GM18502 (cell line): ENCODE measurements at regions not wholly inside any gene's neighbourhood (a gene's known extent, or its start where the extent isn't known, plus 50 kb on each side); places are given as distances from the start of the nearest gene placed in this dataset.
A peak's percentile ranks its signal among the peaks of the same experiment; 100 is the strongest.
"Not testable (repeated sequence)": the region's sequence is repeated elsewhere in the genome, so short reads cannot be mapped to it uniquely, and the experiment has no call there.

Experiments used
- ATAC-seq: cut with Tn5 transposase; IDR thresholded peaks from one replicate; pipeline ENCODE4 v1.9.1; 2021; ENCODE audit warnings: mild to moderate bottlenecking; ENCODE audit not compliant: unreplicated experiment, poor library complexity

DNA sequence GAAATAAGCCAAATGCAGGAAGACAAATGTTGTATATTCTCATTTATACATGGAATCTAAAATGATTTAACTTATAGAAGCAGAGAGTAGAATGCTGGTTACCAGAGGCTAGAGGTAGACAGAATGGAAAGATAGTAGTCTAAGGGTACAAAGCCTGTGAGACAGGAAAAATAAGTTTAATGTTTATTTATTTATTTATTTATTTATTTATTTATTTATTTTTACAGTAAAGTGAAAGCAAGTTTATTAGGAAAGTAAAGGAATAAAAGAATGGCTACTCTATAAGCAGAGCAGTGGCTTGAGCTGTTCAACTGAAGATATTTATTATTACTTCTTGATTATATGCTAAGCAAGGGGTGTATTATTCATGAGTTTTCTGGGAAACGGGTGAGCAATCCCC, 203.2 kb downstream of the LAS1L start:
- ATAC-seq, result no peak

DNA sequence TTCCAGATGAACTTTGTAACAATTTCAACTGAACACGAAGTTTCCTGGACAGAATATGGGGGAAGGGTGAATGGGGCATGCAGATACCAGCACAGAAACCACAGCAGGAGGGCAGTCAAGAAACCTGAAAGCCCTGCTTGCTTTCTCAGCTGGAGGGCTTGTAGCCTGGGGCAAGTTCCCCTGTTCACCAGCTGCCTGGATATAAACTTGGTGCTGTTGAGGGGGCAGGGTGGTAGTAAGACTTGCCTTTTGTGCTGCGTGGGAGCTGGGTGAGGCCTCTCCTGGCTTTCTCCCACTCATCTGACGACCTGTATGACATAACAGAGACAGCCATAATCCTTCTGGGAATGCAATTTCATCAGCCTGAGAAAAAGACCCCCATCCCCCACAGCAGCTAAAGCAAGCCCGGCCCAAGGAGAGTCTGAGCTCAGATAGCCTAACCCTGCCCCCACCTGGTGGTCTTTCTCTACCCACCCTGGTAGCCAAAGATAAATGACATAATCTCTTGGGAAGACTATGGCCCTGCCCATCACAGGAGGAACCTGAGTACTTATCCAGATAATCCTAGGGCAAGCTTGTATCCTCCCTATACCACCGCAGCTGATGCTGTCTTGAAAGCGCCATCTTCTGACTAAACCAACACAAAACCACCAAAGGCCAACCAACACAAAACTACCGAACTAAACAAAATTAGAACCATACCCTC, 234.3 kb downstream of the LAS1L start:
- ATAC-seq, result no peak

DNA sequence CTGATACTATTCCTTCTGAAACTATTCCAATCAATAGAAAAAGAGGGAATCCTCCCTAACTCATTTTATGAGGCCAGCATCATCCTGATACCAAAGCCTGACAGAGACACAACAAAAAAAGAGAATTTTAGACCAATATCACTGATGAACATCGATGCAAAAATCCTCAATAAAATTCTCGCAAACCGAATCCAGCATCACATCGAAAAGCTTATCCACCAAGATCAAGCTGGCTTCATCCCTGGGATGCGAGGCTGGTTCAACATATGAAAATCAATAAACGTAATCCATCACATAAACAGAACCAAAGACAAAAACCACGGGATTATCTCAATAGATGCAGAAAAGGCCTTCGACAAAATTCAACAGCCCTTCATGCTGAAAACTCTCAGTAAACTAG, 251.7 kb downstream of the LAS1L start:
- ATAC-seq, result not testable (repeated sequence)

DNA sequence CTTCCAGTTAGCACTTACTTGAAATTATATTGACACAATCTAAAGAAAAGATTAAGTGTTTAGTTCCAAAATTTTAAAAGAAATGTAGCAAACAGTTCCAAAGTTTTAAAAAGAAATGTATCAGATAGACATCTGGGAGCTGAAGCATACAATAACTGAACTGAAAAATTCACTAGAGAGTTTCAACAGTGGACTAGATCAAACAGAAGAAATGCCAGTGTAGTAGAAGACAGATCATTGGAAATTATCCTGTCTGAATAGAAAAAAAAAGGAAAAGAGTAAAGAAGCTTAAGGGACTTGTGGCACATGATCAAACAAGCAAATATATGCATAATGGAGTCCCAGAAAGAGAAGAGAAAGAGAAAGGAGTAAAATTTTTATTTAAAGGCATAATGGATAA, 261.4 kb downstream of the LAS1L start:
- ATAC-seq, result no peak

DNA sequence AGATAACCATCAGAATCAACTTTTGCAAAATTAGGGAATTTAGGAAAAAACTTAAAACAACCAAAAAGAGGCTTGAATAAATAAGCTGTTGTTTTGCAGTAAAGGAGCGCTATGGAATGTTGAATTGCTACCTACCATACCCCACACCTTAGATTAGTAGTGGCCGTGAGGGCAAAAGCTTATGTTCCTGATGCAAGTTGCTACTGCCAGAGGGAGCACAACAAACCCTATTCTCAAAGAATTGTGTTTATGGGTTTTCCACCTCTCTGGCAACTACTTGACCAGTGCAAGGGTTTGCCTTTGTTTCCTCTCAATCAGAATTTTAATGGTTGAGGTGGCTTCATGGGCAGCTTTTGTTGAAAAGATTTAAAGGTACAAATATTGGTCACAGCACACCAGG, 268.1 kb downstream of the LAS1L start:
- ATAC-seq, result no peak

DNA sequence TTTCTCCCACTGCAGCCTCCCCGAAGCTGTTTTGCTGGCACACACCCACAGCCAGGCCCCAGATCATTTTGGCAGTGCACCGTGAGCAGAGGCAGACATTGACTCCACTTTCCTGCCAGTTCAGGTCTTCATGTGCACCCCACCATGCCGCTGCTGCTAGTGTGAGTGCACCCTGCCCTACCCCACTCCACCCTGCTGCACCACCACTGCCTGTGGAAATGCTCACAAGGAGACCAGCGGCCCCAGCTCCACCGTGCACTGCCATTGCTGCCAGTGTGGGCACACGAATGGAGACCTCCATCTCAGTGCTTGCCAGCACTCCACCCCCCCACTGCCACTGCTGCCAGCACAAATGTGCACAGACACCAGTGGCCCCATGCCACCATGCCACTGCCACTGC, 277.6 kb upstream of the ZC4H2 start:
- ATAC-seq, result no peak

DNA sequence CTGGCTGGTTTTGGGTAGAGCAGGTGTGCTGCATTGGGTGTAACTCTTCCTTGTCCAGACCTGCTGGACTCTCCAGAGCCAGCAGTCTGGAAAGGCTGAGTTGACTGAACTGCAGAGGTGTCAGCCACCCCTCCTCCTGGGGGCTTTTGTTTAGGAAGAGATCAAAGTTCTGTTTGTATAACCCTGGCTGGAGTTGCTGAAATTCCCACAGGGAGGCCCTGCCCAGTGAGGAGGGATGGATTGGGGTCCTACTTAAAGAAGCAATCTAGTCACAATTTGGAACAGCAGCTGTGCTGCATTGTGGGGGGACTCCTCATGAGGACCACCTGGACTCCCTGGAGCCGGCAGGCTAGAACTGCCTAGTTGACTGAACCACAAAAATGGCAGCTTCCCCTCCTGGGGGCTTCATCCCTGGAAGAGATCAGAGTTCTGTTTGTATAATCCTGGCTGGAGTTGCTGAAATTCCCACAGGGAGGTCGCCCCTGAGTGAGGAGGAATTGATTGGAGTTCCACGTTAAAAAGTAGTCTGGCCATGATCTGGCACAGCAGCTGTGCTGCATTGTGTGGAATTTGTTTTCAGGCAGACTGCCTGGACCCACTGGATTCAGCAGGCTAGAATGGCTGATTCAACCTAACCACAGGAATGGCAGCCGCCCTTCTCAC, 264.9 kb upstream of the ZC4H2 start:
- no peak for ATAC-seq

DNA sequence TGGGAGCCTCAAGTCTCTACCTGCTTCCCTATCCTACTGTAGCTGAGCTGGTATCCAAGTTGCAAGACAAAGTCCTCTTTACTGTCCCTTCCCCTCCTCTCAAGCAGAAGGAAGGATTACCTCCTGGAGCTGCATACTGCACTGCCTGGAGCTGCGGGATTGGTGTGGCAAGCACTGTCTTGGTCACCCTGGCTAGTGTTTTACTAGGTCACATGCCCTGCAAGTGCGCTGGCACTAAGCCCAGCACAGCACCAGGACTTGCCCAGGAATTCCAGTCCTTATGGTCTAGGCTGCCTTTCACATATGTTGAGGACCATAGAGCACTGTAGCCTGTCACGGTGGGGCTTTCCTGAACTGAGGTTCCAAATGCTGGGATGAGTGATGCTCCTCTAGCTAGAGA, 227.3 kb upstream of the ZC4H2 start:
- no peak for ATAC-seq

DNA sequence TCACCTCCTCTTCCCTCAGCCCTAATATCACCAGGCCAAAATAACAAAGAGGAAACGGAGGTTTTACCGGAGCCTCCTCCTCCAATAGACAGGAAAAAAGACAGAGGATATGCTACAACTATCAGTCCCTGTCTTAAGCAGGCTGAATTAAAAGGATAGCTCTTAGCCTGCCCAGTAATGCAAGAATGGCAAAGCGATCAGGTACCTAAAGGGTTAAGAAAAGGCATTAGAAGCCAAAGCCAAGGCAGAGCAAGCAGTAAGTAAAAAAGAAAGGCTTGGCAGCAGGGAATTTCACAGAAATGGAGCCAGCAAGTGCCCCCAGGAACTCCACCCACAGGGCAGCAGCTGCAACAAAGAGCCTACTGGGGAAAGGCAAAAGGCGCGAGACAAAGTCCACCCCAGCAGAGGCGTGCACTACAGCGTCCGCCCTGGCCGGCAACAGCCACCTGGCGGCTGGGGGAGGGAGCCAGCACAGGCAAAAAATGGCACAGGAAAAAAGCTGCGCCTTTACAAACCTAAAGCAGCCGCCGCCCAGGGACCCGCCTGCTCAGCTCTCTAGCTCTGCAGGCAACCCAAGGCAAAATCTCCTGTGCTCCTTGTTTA, 220.6 kb upstream of the ZC4H2 start:
- no peak for ATAC-seq

DNA sequence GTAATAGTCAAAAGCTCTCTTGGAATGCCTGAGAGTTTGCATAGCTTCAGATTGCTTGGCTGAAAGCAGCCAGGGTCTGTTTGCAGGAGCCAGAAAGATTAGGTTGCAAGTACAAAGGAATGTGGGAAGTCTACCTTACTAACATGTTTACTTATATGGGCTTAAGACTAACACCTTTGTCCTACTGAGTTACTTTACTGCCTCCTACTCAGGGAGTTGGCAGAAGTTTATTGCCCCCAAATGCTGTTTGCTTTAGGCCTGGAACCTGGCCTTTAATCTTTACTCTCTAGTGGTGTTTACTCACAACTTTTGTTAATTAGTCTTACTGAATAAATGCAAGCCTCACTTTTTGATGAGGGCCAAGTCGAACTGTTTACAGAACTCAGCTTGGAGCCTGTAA, 219.4 kb upstream of the ZC4H2 start:
- ATAC-seq, result no peak

DNA sequence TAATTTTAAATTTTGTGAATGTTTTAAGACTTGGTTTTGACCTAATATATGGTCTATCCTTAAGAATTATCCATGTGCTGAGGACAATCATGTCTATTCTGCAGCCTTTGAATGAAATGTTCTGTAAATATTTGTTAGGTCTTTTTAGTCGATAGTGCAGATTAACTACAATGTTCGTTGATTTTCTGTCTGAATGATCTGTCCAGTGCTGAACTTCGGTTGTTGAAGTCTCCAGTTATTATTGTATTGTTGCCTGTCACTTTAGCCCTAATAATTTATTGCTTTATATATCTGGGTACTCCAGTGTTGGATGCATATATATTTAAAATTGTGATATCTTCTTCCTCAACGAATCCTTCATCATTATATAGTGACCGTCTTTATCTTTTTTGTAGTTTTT, 218.3 kb upstream of the ZC4H2 start:
- no peak for ATAC-seq

DNA sequence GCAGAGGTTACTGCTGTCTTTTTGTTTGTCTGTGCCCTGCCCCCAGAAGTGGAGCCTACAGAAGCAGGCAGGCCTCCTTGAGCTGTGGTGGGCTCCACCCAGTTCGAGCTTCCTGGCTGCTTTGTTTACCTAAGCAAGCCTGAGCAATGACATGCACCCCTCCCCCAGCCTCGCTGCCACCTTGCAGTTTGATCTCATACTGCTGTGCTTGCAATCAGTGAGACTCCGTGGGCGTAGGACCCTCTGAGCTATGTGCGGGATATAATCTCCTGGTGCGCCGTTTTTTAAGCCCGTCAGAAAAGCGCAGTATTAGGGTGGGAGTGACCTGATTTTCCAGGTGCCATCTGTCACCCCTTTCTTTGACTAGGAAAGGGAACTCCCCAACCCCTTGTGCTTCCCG, 187.1 kb upstream of the ZC4H2 start:
- ATAC-seq, result not testable (repeated sequence)

DNA sequence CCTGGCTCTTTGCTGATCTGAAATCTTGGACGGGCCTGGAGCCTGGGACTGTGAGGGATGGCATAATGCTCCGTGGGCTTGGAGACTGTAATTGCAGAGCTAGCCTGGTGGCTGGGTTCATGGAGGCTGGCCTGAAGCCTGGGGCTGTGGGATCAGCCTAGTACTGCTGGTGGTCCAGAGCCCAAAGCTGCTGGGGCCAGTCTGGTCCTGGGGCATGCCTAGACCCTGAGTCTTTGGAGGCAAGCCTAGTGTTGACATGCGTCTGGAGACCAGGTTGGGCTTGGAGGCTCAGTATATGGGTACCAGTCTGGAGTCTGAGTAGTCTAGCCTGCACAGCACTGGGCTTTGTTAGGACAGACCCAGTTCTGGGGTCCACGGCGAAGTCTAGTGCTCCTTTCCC, 172.0 kb upstream of the ZC4H2 start:
- no peak for ATAC-seq

DNA sequence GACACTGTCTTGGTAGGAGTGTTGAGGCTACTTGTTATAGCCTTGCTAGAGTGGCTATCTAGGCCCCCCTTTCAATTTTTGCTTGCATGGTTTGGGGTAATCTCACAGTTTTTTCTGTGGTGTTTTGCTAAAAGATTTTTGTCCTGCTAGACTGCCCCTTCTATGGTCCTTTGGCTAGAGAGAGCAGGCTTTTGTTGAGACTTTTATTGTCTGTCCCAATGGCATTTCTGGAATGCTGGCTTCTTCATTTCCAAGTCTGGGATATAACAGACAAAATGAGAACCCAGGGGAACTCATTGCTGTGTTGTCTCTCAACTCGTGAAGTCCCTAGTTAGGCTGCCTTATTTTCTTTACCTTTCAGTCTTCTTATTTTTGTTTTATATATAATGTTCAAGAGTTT, 160.2 kb upstream of the ZC4H2 start:
- ATAC-seq, result no peak

DNA sequence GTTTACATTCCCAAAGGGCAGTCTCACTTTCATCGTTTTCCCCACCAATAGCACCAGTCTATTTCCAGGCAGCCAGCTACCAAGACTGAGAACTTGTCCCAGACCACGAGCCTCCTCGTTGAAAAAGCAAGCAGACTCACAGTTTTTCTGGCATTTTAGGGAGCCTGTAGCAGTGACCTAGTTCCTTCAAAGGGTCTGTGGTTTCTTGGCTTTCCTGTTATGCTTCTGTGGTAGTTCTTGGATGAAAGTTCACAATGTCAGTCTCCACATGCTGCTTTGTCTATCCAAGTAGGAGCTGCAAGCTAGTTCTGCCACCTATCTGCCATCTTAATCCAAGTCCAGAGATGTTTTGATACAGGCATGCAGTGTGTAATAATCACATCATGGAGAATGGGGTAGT, 151.6 kb upstream of the ZC4H2 start:
- no peak for ATAC-seq

DNA sequence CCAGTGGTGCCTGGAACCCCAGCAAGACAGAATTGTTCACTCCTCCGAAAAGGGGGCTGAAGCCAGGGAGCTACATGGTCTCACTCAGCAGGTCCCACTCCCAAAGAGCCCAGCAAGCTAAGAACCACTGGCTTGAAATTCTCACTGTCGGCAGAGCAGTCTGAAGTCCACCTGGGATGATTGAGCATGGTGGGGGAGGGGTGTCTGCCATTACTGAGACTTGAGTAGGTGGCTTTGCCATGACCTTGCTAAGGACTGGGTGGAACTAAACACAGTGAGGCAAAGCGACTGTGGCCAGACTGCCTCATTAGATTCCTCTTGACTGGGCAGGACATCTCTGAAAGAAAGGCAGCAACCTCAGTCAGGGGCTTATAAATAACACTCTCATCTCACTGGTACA, 122.6 kb upstream of the ZC4H2 start:
- no peak for ATAC-seq

DNA sequence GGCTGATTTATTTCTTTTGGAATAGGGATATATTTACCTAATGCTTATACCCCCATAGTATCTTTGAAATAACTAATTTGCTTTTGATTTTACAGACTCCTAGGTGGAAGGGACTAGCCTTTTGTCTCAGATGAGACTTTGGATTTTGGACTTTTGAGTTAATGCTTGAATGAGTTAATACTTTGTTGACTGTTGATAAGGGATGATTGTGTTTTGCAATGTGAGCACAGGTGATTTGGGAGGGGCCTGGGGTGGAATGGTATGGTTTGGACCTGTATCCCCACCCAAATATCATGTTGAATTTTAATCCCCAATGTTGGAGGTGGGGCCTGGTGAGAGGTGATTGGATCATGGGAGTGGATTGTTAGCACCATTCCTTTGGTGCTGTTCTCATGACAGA, 117.4 kb upstream of the ZC4H2 start:
- ATAC-seq, result no peak

DNA sequence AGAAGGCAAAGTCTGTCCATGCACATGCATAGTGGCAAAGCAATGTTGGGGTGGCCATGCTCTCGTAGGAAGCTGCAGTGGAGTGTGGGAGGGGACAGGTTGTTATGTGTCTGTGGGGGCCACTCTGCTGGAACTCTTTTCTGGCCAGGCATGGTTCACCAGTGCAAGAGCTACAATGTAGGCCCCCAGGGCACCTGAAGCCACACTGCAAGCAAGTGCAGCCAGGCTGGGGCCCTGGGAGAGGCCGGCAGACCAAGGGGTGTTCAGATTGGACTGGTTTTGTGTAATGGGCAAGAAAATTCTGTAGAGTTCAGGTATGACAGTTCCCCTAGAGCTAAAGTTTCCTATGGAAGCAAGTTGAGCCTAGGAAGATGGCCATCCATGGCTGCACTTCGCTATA, 97.0 kb upstream of the ZC4H2 start:
- no peak for ATAC-seq

DNA sequence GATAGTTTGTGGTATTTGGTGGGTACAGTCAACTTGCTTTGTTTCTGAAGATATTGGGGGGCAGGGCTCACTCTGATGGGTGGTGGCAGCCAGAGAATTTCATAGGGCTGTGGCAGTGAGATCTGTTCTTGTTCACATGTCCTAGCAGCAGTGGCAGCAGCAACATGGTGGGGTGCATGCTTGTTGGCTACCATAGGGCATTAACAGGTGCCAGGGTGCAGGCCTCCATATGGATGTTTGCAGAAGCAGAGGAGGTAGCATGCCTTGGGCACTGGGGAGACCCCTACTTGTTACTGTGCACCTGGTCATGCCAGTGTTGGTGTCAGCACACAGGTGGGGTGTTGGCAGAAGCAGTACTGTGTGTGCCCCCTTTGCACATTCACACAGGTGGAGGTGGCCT, 96.3 kb upstream of the ZC4H2 start:
- ATAC-seq, result no peak

DNA sequence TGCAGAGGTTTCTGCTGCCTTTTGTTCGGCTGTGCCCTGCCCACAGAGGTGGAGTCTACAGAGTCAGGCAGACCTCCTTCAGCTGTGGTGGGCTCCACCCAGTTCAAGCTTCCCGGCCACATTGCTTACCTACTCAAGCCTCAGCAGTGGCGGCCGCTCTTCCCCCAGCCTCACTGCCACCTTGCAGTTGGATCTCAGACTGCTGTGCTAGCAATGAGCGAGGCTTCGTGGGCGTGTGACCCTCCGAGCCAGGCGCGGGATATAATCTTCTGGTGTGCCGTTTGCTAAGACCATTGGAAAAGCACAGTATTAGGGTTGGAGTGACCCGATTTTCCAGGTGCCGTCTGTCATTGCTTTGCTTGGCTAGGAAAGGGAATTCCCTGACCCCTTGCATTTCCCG, 82.4 kb upstream of the ZC4H2 start:
- ATAC-seq, result not testable (repeated sequence)

DNA sequence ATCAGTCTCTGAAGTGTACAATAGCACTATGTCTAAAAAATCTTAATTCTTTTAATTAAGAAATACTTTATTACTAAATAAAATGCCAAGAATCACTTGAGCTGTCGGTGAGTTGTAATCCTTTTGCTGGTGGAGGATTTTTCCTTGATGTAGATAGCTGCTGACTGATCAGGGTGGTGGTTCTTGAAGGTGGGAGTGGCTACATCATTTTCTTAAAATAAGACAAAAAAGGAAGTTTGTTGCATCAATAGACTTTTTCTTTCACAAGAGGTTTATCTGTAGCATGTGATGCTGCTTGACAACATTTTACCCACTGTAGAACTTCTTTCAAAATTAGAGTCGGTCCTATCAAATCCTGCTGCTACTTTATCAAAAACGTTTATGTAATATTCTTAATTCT, 68.8 kb upstream of the ZC4H2 start:
- no peak for ATAC-seq

DNA sequence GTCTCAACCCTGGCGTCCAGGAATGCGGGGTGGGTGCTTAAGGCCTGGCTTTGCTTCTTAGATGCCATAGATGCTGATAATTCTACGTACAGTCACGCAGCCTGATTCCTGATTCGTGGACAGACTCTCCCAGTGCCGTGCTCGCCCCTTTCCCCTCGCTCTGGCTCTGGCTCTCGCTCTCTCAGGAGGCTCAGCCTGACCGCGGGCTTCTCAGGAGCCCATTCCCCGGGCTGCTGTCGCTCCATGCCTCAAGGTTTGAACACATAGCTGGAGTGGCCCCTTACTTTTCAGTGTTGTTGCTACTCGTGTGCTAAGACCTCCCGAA, 59.2 kb upstream of the ZC4H2 start:
- peak; percentile 16 for ATAC-seq
